Endodermal cell (in vitro differentiated cells): ENCODE measurements at regions not wholly inside any gene's neighbourhood (a gene's known extent, or its start where the extent isn't known, plus 50 kb on each side); places are given as distances from the start of the nearest gene placed in this dataset.
"Not testable (repeated sequence)": the region's sequence is repeated elsewhere in the genome, so short reads cannot be mapped to it uniquely, and the experiment has no call there.

Experiments used
- DNase-seq: peaks from one replicate; pipeline ENCODE4 v3.0.0-alpha.2; 2017
- H3K27ac ChIP-seq: 2 replicates; pipeline ENCODE4 v1.5.1; 2013; ENCODE audit warnings: mild to moderate bottlenecking, low read depth, low read length, moderate library complexity
- H3K27me3 ChIP-seq: 2 replicates; pipeline ENCODE4 v1.6.1; 2013; ENCODE audit warnings: mild to moderate bottlenecking, low read length, moderate library complexity; ENCODE audit not compliant: insufficient read depth, control insufficient read depth, poor library complexity, severe bottlenecking
- H3K36me3 ChIP-seq: 2 replicates; pipeline ENCODE4 v1.7.0; 2013; ENCODE audit warnings: mild to moderate bottlenecking, low read length, moderate library complexity; ENCODE audit not compliant: control insufficient read depth, insufficient read depth
- H3K4me1 ChIP-seq: one replicate; pipeline ENCODE4 v1.7.0; 2013; ENCODE audit warnings: low read length; ENCODE audit not compliant: control insufficient read depth, insufficient read depth
- H3K4me3 ChIP-seq: 2 replicates; pipeline ENCODE4 v1.5.1; 2013; ENCODE audit warnings: mild to moderate bottlenecking, low read length, moderate library complexity
- H3K9ac ChIP-seq: 2 replicates; pipeline ENCODE4 v1.6.1; 2013; ENCODE audit warnings: mild to moderate bottlenecking, low read length, moderate library complexity; ENCODE audit not compliant: poor library complexity, severe bottlenecking; ENCODE audit errors: extremely low read depth
- H3K9me3 ChIP-seq: 2 replicates; pipeline ENCODE4 v1.6.1; 2013; ENCODE audit warnings: mild to moderate bottlenecking, low read length, moderate library complexity; ENCODE audit not compliant: control insufficient read depth
- H3K27ac Mint-ChIP-seq: 2 replicates; pipeline ENCODE4 v1.8.0; 2020; ENCODE audit warnings: mixed read lengths
- H3K27me3 Mint-ChIP-seq: 2 replicates; pipeline ENCODE4 v1.8.0; 2021; ENCODE audit warnings: mild to moderate bottlenecking, mixed read lengths; ENCODE audit not compliant: insufficient read depth
- H3K36me3 Mint-ChIP-seq: 2 replicates; pipeline ENCODE4 v1.8.0; 2020; ENCODE audit warnings: low read depth, mixed read lengths
- H3K4me1 Mint-ChIP-seq: 2 replicates; pipeline ENCODE4 v1.8.0; 2020; ENCODE audit warnings: mixed read lengths
- H3K4me3 Mint-ChIP-seq: 2 replicates; pipeline ENCODE4 v1.8.0; 2020; ENCODE audit warnings: mild to moderate bottlenecking, moderate library complexity, mixed read lengths
- H3K9me3 Mint-ChIP-seq: 2 replicates; pipeline ENCODE4 v1.8.0; 2020; ENCODE audit warnings: mild to moderate bottlenecking, mixed read lengths
- WGBS, 2 experiments: methylation state at CpG; one replicate each; pipeline versions ENCODE4 v1.1.5 to v1.1.7; 2013; ENCODE audit warnings: missing lambda C conversion rate in 2 of 2, mixed read lengths in 1 of 2; ENCODE audit not compliant: insufficient coverage in 1 of 2, insufficient read length in 1 of 2; 5-methylcytosine and 5-hydroxymethylcytosine counted together
- TF ChIP-seq, protein P1 (sequence below): fragments of 200-600 bp; sonication (generic); conservative IDR thresholded peaks from 2 replicates; pipeline ENCODE4 v1.5.0; 2021; ENCODE audit warnings: antibody characterized with exemption, mild to moderate bottlenecking

DNA sequence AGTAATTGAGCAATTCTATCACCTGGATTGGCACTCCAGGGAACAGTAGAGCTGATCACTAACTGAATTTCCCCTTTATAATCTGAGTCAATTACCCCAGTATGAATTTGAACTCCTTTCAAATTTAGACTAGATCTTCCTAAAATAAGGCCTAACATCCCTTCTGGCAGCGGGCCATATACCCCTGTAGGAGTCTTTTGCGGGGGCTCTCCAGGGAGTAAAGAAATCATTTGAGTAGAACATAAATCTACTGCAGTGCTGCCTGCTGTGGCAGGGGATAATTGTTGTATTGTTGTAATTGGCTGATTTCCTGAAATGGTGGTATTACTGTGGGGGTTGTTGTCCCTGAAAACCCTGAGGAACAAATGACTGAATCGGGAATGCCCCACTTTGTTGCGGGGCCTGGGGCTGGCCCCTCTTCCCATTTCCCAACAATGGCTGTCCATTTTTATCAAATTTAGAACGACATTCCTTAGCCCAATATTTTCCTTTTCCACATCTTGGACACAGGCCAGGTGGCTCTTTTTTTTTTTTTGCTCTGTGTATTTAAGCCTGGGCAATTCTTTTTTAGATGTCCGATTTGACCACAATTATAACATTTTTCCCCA, 217.4 kb downstream of the ADRA2C start:
- not testable (repeated sequence) for DNase-seq, H3K9ac ChIP-seq, H3K36me3 Mint-ChIP-seq, H3K27me3 Mint-ChIP-seq, H3K4me1 ChIP-seq, H3K9me3 ChIP-seq, H3K4me3 ChIP-seq, H3K36me3 ChIP-seq, H3K4me3 Mint-ChIP-seq, H3K27ac ChIP-seq, H3K27ac Mint-ChIP-seq, H3K27me3 ChIP-seq, H3K9me3 Mint-ChIP-seq
- 85% methylated on average over 5 of the region's 6 CpGs; no CpG with 5 or more reads in 1 of the 2 experiments for WGBS, 2 experiments
- H3K4me1 Mint-ChIP-seq, result peaks cover 22% of the 10 kb centered on the region

DNA sequence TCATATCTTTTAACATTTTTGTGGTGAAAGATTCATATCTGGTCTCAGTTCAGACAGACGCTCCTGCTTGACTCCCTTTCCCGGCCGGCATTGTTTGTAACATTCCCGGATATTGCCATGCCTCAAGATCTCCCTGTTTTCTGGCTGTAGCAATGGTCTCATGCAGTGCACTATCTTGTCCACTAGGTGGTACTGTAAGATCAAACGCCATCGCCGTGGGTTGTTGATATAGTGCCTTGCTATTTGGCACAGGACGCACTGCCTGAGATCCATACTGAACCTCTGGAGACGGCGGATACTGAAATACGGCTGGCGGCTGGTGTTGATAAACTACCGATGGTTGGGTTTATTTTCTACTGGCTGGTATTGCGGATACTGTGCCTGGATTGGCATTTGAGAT, 218.6 kb downstream of the ADRA2C start:
- WGBS, 2 experiments, result 27% methylated on average over 6 of the region's 14 CpGs; no CpG with 5 or more reads in 1 of the 2 experiments
- Mint-ChIP-seq H3K27ac (peak overlapping the region; percentile 42), H3K4me1 (peaks cover 22% of the 10 kb centered on the region)
- TF ChIP-seq, protein P1, sequence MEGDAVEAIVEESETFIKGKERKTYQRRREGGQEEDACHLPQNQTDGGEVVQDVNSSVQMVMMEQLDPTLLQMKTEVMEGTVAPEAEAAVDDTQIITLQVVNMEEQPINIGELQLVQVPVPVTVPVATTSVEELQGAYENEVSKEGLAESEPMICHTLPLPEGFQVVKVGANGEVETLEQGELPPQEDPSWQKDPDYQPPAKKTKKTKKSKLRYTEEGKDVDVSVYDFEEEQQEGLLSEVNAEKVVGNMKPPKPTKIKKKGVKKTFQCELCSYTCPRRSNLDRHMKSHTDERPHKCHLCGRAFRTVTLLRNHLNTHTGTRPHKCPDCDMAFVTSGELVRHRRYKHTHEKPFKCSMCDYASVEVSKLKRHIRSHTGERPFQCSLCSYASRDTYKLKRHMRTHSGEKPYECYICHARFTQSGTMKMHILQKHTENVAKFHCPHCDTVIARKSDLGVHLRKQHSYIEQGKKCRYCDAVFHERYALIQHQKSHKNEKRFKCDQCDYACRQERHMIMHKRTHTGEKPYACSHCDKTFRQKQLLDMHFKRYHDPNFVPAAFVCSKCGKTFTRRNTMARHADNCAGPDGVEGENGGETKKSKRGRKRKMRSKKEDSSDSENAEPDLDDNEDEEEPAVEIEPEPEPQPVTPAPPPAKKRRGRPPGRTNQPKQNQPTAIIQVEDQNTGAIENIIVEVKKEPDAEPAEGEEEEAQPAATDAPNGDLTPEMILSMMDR, result peak; percentile 54
- H3K27me3 ChIP-seq, H3K9me3 ChIP-seq, H3K36me3 Mint-ChIP-seq, H3K4me3 Mint-ChIP-seq, H3K36me3 ChIP-seq, H3K4me3 ChIP-seq, DNase-seq, H3K9me3 Mint-ChIP-seq, H3K9ac ChIP-seq, H3K4me1 ChIP-seq, H3K27me3 Mint-ChIP-seq, H3K27ac ChIP-seq: not testable (repeated sequence)

DNA sequence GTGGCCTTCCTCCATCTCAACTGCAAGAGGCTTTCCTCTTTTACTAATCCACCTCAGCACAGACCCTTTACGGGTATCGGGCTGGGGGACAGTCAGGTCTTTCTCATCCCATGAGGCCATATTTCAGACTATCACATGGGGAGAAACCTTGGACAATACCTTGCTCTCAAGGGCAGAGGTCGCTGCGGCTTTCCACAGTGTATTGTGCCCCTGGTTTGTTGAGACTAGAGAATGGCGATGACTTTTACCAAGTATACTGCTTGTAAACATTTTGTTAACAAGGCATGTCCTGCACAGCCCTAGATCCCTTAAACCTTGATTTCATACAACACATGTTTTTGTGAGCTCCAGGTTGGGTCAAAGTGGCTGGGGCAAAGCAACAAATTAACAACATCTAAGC, 220.2 kb downstream of the ADRA2C start:
- H3K27me3 Mint-ChIP-seq, H3K9me3 ChIP-seq, H3K36me3 Mint-ChIP-seq: not testable (repeated sequence)

DNA sequence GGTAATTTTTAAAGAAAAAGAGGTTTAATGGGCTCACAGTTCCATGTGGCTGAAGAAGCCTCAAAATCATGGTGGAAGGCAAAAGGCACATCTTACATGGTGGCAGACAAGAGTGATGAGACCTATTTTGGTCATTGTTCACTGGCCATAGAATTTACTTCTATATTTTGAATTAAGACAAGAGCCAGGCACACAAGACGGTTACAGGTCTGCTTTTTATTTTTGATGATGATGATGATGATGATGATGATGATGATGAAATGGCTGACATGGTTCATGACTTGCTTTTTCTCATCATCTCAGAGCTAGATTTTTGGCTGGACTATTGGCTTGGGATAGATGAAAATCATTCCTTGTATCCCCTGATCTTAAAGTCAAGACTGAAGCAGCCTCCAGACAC, 229.3 kb downstream of the OTOP1 start:
- not testable (repeated sequence) for H3K4me1 Mint-ChIP-seq, DNase-seq, H3K27ac Mint-ChIP-seq, H3K9ac ChIP-seq, H3K27me3 Mint-ChIP-seq, H3K36me3 Mint-ChIP-seq, H3K9me3 ChIP-seq, H3K4me3 ChIP-seq, H3K4me1 ChIP-seq, H3K27me3 ChIP-seq, H3K4me3 Mint-ChIP-seq, H3K27ac ChIP-seq, H3K36me3 ChIP-seq
- H3K9me3 Mint-ChIP-seq, result peaks cover 18% of the 10 kb centered on the region
- WGBS, 2 experiments, result 100% methylated on average over 1 of the region's 1 CpG

More for the DNA sequence above, 220.2 kb downstream of the ADRA2C start:
- peaks cover 22% of the 10 kb centered on the region for H3K4me1 Mint-ChIP-seq
- not testable (repeated sequence) for H3K27ac ChIP-seq, H3K9ac ChIP-seq, H3K27me3 ChIP-seq, H3K4me3 Mint-ChIP-seq, H3K36me3 ChIP-seq, H3K4me1 ChIP-seq, DNase-seq, H3K4me3 ChIP-seq, H3K9me3 Mint-ChIP-seq, H3K27ac Mint-ChIP-seq
- TF ChIP-seq, protein P1, result peak; percentile 45
- 88% methylated on average over 3 of the region's 5 CpGs; no CpG with 5 or more reads in 1 of the 2 experiments for WGBS, 2 experiments

DNA sequence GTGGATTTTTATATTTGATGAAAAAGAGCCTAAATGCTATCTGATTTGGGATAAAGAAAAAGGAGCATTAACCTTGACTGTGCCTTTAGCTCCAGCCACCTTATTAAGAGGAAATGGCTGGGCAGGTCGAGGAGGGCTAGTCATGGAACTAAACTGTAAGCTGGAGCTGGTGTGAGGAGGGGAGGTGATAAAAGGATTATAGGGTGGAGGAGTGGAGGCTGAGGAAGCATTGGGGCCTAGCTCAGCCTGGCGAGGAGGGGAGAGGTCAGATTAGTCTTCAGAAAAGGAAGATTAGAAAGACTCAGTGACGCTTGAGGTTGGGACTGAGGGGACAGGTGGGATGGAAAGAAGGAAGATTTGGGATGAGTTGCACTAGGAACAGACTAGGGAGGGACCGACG, 222.7 kb downstream of the OTOP1 start:
- Mint-ChIP-seq H3K27ac (peak overlapping the region; percentile 23), H3K4me1 (peaks cover 36% of the 10 kb centered on the region), H3K4me3 (peak overlapping the region; percentile 13)
- not testable (repeated sequence) for H3K9ac ChIP-seq, H3K4me3 ChIP-seq, H3K9me3 ChIP-seq, H3K27me3 ChIP-seq, H3K27me3 Mint-ChIP-seq, H3K27ac ChIP-seq, H3K36me3 Mint-ChIP-seq, H3K4me1 ChIP-seq, H3K9me3 Mint-ChIP-seq, H3K36me3 ChIP-seq
- 65 to 86% methylated on average over 5 of the region's 5 CpGs for WGBS, 2 experiments
- peak; percentile 69 for DNase-seq

DNA sequence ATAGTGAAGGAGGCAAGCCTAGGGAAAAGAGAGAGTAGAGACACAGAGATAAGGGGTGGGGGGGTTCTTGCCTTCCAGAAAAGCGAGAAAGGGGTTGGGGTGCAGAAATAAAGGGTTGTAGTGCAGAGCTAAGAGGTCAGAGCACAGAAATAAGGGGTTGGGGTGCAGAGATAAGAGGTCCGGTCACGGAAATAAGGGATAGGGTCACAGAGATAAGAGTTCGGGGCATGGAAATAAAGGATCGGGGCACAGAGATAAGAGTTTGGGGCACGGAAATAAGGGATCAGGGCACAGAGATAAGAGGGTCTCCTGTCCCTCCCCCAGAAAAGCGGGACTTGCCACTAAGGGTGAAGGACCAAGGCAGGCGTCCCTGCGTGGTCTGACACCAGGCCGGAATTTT, 222.0 kb downstream of the OTOP1 start:
- H3K27ac ChIP-seq, H3K36me3 Mint-ChIP-seq, H3K27me3 Mint-ChIP-seq, H3K36me3 ChIP-seq, H3K4me3 Mint-ChIP-seq, H3K9me3 Mint-ChIP-seq, H3K4me3 ChIP-seq, H3K4me1 ChIP-seq, H3K9me3 ChIP-seq, DNase-seq, H3K27ac Mint-ChIP-seq, H3K27me3 ChIP-seq, H3K9ac ChIP-seq: not testable (repeated sequence)
- peaks cover 32% of the 10 kb centered on the region for H3K4me1 Mint-ChIP-seq
- WGBS, 2 experiments, result 97 to 98% methylated on average over 8 to 10 of the region's 10 CpGs
